PC-9 (cell line): ENCODE measurements at regions not wholly inside any gene's neighbourhood (a gene's known extent, or its start where the extent isn't known, plus 50 kb on each side); places are given as distances from the start of the nearest gene placed in this dataset.

Experiments
- BruUV-seq: library from RNA; stranded (reverse); fragments of 400-500 nt; replicated peaks from 2 replicates; lab custom pipeline; 2021; lab: Mats Ljungman, UMichigan
- CTCF ChIA-PET: fragments of 300-600 bp; sonication (Branson Sonifier 250); formaldehyde crosslinking; loops from one replicate; lab custom pipeline; 2022; ENCODE audit warnings: antibody characterized with exemption; lab: Charles Lee
- POLR2A ChIA-PET: fragments of 300-600 bp; sonication (Branson Sonifier 250); formaldehyde crosslinking; loops from one replicate; lab custom pipeline; 2022; ENCODE audit warnings: antibody characterized with exemption; ENCODE audit not compliant: unreplicated experiment; lab: Charles Lee
- DNase-seq, 2 experiments: peaks; one replicate each; pipeline versions ENCODE4 v3.0.0 to v3.0.0-alpha.2; 2015 to 2022; ENCODE audit warnings: mixed read lengths in 1 of 2
- H2AFZ ChIP-seq: fragments of 200-600 bp; sonication (generic); 2 replicates; pipeline ENCODE4 v1.8.1; 2017; ENCODE audit warnings: antibody characterized with exemption
- H3F3A ChIP-seq: fragments of 200-600 bp; sonication (generic); 2 replicates; pipeline ENCODE4 v1.8.1; 2017; ENCODE audit warnings: antibody characterized with exemption, mild to moderate bottlenecking, low read depth; ENCODE audit not compliant: insufficient read depth
- H3K27ac ChIP-seq: fragments of 200-600 bp; sonication (generic); 2 replicates; pipeline ENCODE4 v1.6.1; 2016; ENCODE audit warnings: mixed run types
- H3K27me3 ChIP-seq: fragments of 200-600 bp; sonication (generic); 2 replicates; pipeline ENCODE4 v1.6.1; 2016; ENCODE audit warnings: low read depth, mixed run types; ENCODE audit not compliant: insufficient read depth
- H3K36me3 ChIP-seq: fragments of 200-600 bp; sonication (generic); 2 replicates; pipeline ENCODE4 v1.6.1; 2016; ENCODE audit warnings: low read depth, mixed run types
- H3K4me1 ChIP-seq: fragments of 200-600 bp; sonication (generic); replicated peaks from 2 replicates; pipeline ENCODE4 v1.6.1; 2016; ENCODE audit warnings: mixed run types; ENCODE audit not compliant: insufficient read depth
- H3K4me2 ChIP-seq: fragments of 200-600 bp; sonication (generic); 2 replicates; pipeline ENCODE4 v1.6.1; 2017; ENCODE audit warnings: mixed run types
- H3K4me3 ChIP-seq: fragments of 200-600 bp; sonication (generic); 2 replicates; pipeline ENCODE4 v1.6.1; 2016; ENCODE audit warnings: mixed run types
- H3K79me2 ChIP-seq: fragments of 200-600 bp; sonication (generic); 2 replicates; pipeline ENCODE4 v1.6.1; 2017; ENCODE audit warnings: low read depth, mixed run types
- H3K9me2 ChIP-seq: fragments of 200-600 bp; sonication (generic); 2 replicates; pipeline ENCODE4 v1.8.1; 2017; ENCODE audit warnings: mild to moderate bottlenecking; ENCODE audit not compliant: insufficient read depth
- H3K9me3 ChIP-seq: fragments of 200-600 bp; sonication (generic); 2 replicates; pipeline ENCODE4 v1.8.1; 2016; ENCODE audit warnings: low read depth; ENCODE audit not compliant: insufficient read depth
- H4K20me1 ChIP-seq: fragments of 200-600 bp; sonication (generic); 2 replicates; pipeline ENCODE4 v1.8.1; 2017; ENCODE audit not compliant: insufficient read depth
- CTCF ChIP-seq: fragments of 200-600 bp; sonication (generic); conservative IDR thresholded peaks from 2 replicates; pipeline ENCODE4 v1.6.1; 2017; ENCODE audit warnings: mixed run types, antibody characterized with exemption, mild to moderate bottlenecking, moderate library complexity
- EZH2 ChIP-seq: fragments of 200-600 bp; sonication (generic); IDR thresholded peaks from 2 replicates; pipeline ENCODE4 v1.8.0; 2017; ENCODE audit warnings: antibody characterized with exemption, low read depth
- intact Hi-C: fragments of 100-400 bp; cut with micrococcal nuclease; formaldehyde crosslinking; loops from one replicate; pipeline ENCODE4 v1.10.0; 2022; ENCODE audit not compliant: unreplicated experiment

- no TSS peak for BruUV-seq
- Histone ChIP-seq H4K20me1 (no peaks in the 10 kb centered on the region), H3K27ac (no peak overlapping the region), H2AFZ (no peak overlapping the region), H3K4me3 (no peak overlapping the region), H3F3A (no peaks in the 10 kb centered on the region), H3K9me3 (no peaks in the 10 kb centered on the region), H3K27me3 (no peaks in the 10 kb centered on the region), H3K9me2 (no peaks in the 10 kb centered on the region), H3K79me2 (no peaks in the 10 kb centered on the region), H3K4me1 (no peaks in the 10 kb centered on the region), H3K36me3 (no peaks in the 10 kb centered on the region), H3K4me2 (no peak overlapping the region)
- CTCF ChIA-PET = no interaction called here
- intact Hi-C loops = no loop called here
- TF ChIP-seq CTCF (no peak), EZH2 (no peak)
- POLR2A ChIA-PET = no interaction called here
- no peak for DNase-seq
Measured at GRCh38 chr13:74511523-74511922, 377.3 kb upstream of the KLF12 start.

- ChIA-PET CTCF (no interaction called here), POLR2A (no interaction called here)
- intact Hi-C loops = no loop called here
- Histone ChIP-seq H3K4me1 (no peaks in the 10 kb centered on the region), H3K4me3 (no peak overlapping the region), H3K9me3 (no peaks in the 10 kb centered on the region), H3F3A (no peaks in the 10 kb centered on the region), H3K9me2 (no peaks in the 10 kb centered on the region), H3K79me2 (no peaks in the 10 kb centered on the region), H3K27me3 (no peaks in the 10 kb centered on the region), H3K36me3 (no peaks in the 10 kb centered on the region), H3K4me2 (no peak overlapping the region), H3K27ac (no peak overlapping the region), H4K20me1 (no peaks in the 10 kb centered on the region), H2AFZ (no peak overlapping the region)
- DNase-seq = no peak
- no TSS peak for BruUV-seq
- no peak for TF ChIP-seq CTCF
- no peak for TF ChIP-seq EZH2
Measured at GRCh38 chr13:74487091-74487722, 353.0 kb upstream of the KLF12 start.

GRCh38 chr13:74485757-74486156, 351.6 kb upstream of the KLF12 start:
- H3K9me2 ChIP-seq = no peaks in the 10 kb centered on the region
- H3K4me2 ChIP-seq = no peak overlapping the region
- CTCF ChIA-PET = no interaction called here
- intact Hi-C loops = no loop called here
- H3F3A ChIP-seq = no peaks in the 10 kb centered on the region
- no peak overlapping the region for H2AFZ ChIP-seq
- no peaks in the 10 kb centered on the region for H3K36me3 ChIP-seq
- DNase-seq = no peak
- H3K4me1 ChIP-seq = no peaks in the 10 kb centered on the region
- POLR2A ChIA-PET = no interaction called here
- no peaks in the 10 kb centered on the region for H3K9me3 ChIP-seq
- H3K27ac ChIP-seq = no peak overlapping the region
- no peak for TF ChIP-seq CTCF
- no peak for TF ChIP-seq EZH2
- H3K27me3 ChIP-seq = no peaks in the 10 kb centered on the region
- no TSS peak for BruUV-seq
- no peaks in the 10 kb centered on the region for H4K20me1 ChIP-seq
- H3K4me3 ChIP-seq = no peak overlapping the region
- H3K79me2 ChIP-seq = no peaks in the 10 kb centered on the region
